Fibroblast of villous mesenchyme (primary cell): ENCODE measurements at regions not wholly inside any gene's neighbourhood (a gene's known extent, or its start where the extent isn't known, plus 50 kb on each side); places are given as distances from the start of the nearest gene placed in this dataset.

Experiments
- DNase-seq: peaks from one replicate; pipeline ENCODE4 v3.0.0-alpha.2; 2010; ENCODE audit warnings: low read depth
- H3K4me3 ChIP-seq: 2 replicates; pipeline ENCODE4 v1.5.1; 2011; ENCODE audit warnings: low read depth, mild to moderate bottlenecking, low read length
- TF ChIP-seq, protein P1 (sequence below): IDR thresholded peaks from 2 replicates; pipeline ENCODE4 v1.5.1; 2012; ENCODE audit warnings: low read depth, mild to moderate bottlenecking, low read length; ENCODE audit not compliant: insufficient read depth

- DNase-seq, result no peak
- TF ChIP-seq, protein P1, sequence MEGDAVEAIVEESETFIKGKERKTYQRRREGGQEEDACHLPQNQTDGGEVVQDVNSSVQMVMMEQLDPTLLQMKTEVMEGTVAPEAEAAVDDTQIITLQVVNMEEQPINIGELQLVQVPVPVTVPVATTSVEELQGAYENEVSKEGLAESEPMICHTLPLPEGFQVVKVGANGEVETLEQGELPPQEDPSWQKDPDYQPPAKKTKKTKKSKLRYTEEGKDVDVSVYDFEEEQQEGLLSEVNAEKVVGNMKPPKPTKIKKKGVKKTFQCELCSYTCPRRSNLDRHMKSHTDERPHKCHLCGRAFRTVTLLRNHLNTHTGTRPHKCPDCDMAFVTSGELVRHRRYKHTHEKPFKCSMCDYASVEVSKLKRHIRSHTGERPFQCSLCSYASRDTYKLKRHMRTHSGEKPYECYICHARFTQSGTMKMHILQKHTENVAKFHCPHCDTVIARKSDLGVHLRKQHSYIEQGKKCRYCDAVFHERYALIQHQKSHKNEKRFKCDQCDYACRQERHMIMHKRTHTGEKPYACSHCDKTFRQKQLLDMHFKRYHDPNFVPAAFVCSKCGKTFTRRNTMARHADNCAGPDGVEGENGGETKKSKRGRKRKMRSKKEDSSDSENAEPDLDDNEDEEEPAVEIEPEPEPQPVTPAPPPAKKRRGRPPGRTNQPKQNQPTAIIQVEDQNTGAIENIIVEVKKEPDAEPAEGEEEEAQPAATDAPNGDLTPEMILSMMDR, result no peak
- H3K4me3 ChIP-seq, result no peak overlapping the region
These were observed 50.9 kb upstream of the A1CF start for GRCh38 chr10:50936335-50936734.

- H3K4me3 ChIP-seq, result no peak overlapping the region
- TF ChIP-seq, protein P1, result peak; percentile 67
- DNase-seq, result peak; percentile 54
These were observed 51.9 kb upstream of the A1CF start for GRCh38 chr10:50937230-50937907.

- H3K4me3 ChIP-seq, result no peak overlapping the region
- DNase-seq, result no peak
- TF ChIP-seq, protein P1, result no peak
These were observed 56.2 kb upstream of the A1CF start for GRCh38 chr10:50941629-50942028.

DNA sequence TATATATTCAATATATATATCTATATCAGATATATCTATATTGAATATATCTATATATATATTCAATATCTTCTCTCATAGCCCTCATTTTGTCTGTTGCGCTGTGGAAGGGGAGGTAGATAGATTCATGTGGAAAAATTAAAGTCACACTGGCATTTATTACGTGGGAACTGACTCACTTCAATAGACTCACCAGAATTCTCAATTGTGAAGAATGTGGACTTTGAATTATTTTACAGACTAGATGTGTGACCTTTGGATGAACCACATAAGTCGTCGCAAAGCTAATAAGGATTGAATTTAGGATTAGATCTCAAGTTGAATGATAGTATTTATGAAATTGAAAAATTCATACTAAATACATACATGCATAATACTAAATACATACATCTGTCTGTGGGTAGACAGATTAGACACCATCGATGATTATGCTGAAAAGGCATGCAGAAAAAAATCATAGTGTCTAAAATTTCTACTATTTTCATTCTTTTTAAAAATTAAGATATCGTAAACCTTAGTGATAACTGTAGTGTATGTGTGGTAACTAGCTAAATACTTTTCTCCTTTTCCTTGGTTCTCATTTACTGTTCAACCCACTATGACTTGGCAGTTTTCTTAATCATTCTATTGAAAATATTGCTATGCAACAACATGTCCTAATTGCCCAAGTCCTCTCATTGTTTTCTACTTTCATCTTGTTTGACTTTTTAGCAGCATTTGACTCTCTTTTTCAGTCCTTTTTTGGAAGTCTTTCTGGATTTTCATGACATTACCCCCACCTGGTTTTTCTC lies 61.8 kb upstream of the A1CF start:
- DNase-seq, result no peak
- no peak overlapping the region for H3K4me3 ChIP-seq
- TF ChIP-seq, protein P1, result no peak

- no peak overlapping the region for H3K4me3 ChIP-seq
- DNase-seq, result no peak
- TF ChIP-seq, protein P1, result no peak
These were observed 65.9 kb upstream of the A1CF start for GRCh38 chr10:50951365-50951764.

- no peak overlapping the region for H3K4me3 ChIP-seq
- TF ChIP-seq, protein P1, result no peak
- no peak for DNase-seq
These were observed 75.9 kb upstream of the A1CF start for GRCh38 chr10:50961297-50961696.
